ENCODE measurements at regions not wholly inside any gene's neighbourhood (a gene's known extent, or its start where the extent isn't known, plus 50 kb on each side); places are given as distances from the start of the nearest gene placed in this dataset.

- no peak overlapping the region for H3K9ac ChIP-seq (ENCODE audit: low read length)
- no peak overlapping the region for H3K4me2 ChIP-seq (ENCODE audit: low read length)
- no peaks in the 10 kb centered on the region for H4K20me1 ChIP-seq (ENCODE audit: insufficient read depth, low read length)
- H3K9me3 ChIP-seq (ENCODE audit: insufficient read depth, low read length): no peaks in the 10 kb centered on the region
- no peaks in the 10 kb centered on the region for H3K36me3 ChIP-seq (replicated peaks; ENCODE audit: low read depth, low read length)
- H3K79me2 ChIP-seq (ENCODE audit: low read length): no peaks in the 10 kb centered on the region
- H3K27me3 ChIP-seq (ENCODE audit: low read depth, low read length): no peaks in the 10 kb centered on the region
- H3K4me3 ChIP-seq (ENCODE audit: low read length): no peak overlapping the region
- TF ChIP-seq EZH2phosphoT487 (IDR thresholded peaks at IDR 0.05; ENCODE audit: low read depth) (no peak), CTCF (IDR thresholded peaks at IDR 0.05; ENCODE audit: low read depth, low read length) (no peak)
- H3K27ac ChIP-seq (ENCODE audit: low read length): no peak overlapping the region
- no peaks in the 10 kb centered on the region for H3K4me1 ChIP-seq (ENCODE audit: low read length)
- H2AFZ ChIP-seq (ENCODE audit: low read depth, low read length): no peak overlapping the region
Observed at GRCh38 chr2:107589079-107589491, 237.6 kb upstream of the RGPD4 start.

GRCh38 chr2:107591561-107592279 is 235.0 kb upstream of the RGPD4 start:
- no peak for TF ChIP-seq EZH2phosphoT487 (IDR thresholded peaks at IDR 0.05; ENCODE audit: low read depth)
- no peak for TF ChIP-seq CTCF (IDR thresholded peaks at IDR 0.05; ENCODE audit: low read depth, low read length)
- no peak overlapping the region for H2AFZ ChIP-seq (ENCODE audit: low read depth, low read length)
- no peaks in the 10 kb centered on the region for H4K20me1 ChIP-seq (ENCODE audit: insufficient read depth, low read length)
- H3K9ac ChIP-seq (ENCODE audit: low read length): no peak overlapping the region
- no peaks in the 10 kb centered on the region for H3K36me3 ChIP-seq (replicated peaks; ENCODE audit: low read depth, low read length)
- no peak overlapping the region for H3K4me3 ChIP-seq (ENCODE audit: low read length)
- H3K4me1 ChIP-seq (ENCODE audit: low read length): no peaks in the 10 kb centered on the region
- H3K27ac ChIP-seq (ENCODE audit: low read length): no peak overlapping the region
- H3K9me3 ChIP-seq (ENCODE audit: insufficient read depth, low read length): no peaks in the 10 kb centered on the region
- H3K4me2 ChIP-seq (ENCODE audit: low read length): no peak overlapping the region
- H3K27me3 ChIP-seq (ENCODE audit: low read depth, low read length): no peaks in the 10 kb centered on the region
- H3K79me2 ChIP-seq (ENCODE audit: low read length): no peaks in the 10 kb centered on the region

- Histone ChIP-seq H3K79me2 (ENCODE audit: low read length) (no peaks in the 10 kb centered on the region), H3K4me3 (ENCODE audit: low read length) (no peak overlapping the region), H2AFZ (ENCODE audit: low read depth, low read length) (no peak overlapping the region; the same call in 1 of the 2 replicates), H3K36me3 (replicated peaks; ENCODE audit: low read depth, low read length) (no peaks in the 10 kb centered on the region), H3K4me2 (ENCODE audit: low read length) (no peak overlapping the region), H3K9ac (ENCODE audit: low read length) (no peak overlapping the region), H3K4me1 (ENCODE audit: low read length) (no peaks in the 10 kb centered on the region), H3K27ac (ENCODE audit: low read length) (no peak overlapping the region), H3K27me3 (ENCODE audit: low read depth, low read length) (no peaks in the 10 kb centered on the region), H4K20me1 (ENCODE audit: insufficient read depth, low read length) (no peaks in the 10 kb centered on the region), H3K9me3 (ENCODE audit: insufficient read depth, low read length) (no peaks in the 10 kb centered on the region)
- TF ChIP-seq CTCF (IDR thresholded peaks at IDR 0.05; ENCODE audit: low read depth, low read length) (no peak), EZH2phosphoT487 (IDR thresholded peaks at IDR 0.05; ENCODE audit: low read depth) (no peak)
Observed at GRCh38 chr2:107592280-107592624, 234.4 kb upstream of the RGPD4 start.

- Histone ChIP-seq H4K20me1 (ENCODE audit: insufficient read depth, low read length) (no peaks in the 10 kb centered on the region), H3K4me1 (ENCODE audit: low read length) (no peaks in the 10 kb centered on the region), H3K36me3 (replicated peaks; ENCODE audit: low read depth, low read length) (no peaks in the 10 kb centered on the region), H3K27me3 (ENCODE audit: low read depth, low read length) (no peaks in the 10 kb centered on the region), H3K79me2 (ENCODE audit: low read length) (no peaks in the 10 kb centered on the region), H3K9me3 (ENCODE audit: insufficient read depth, low read length) (no peaks in the 10 kb centered on the region), H3K4me3 (ENCODE audit: low read length) (no peak overlapping the region), H3K9ac (ENCODE audit: low read length) (no peak overlapping the region), H3K4me2 (ENCODE audit: low read length) (no peak overlapping the region), H3K27ac (ENCODE audit: low read length) (no peak overlapping the region), H2AFZ (ENCODE audit: low read depth, low read length) (no peak overlapping the region)
- TF ChIP-seq EZH2phosphoT487 (IDR thresholded peaks at IDR 0.05; ENCODE audit: low read depth) (no peak), CTCF (IDR thresholded peaks at IDR 0.05; ENCODE audit: low read depth, low read length) (no peak)
Observed at GRCh38 chr2:107595285-107595684, 231.4 kb upstream of the RGPD4 start.
